Activated B cell treated with CpG ODN at 0.5 μM for 24 hours (primary cell): ENCODE measurements at regions not wholly inside any gene's neighbourhood (a gene's known extent, or its start where the extent isn't known, plus 50 kb on each side); places are given as distances from the start of the nearest gene placed in this dataset.

Experiments
- ATAC-seq: fragments of 200-7000 bp; cut with Tn5 transposase; one replicate; pipeline ENCODE4 v1.10.0; 2021; ENCODE audit warnings: low read depth, mild to moderate bottlenecking, moderate library complexity
- CTCF ChIA-PET: fragments of 350-600 bp; sonication (Branson Sonifier 250); formaldehyde crosslinking; loops from one replicate; lab custom pipeline; 2021; ENCODE audit warnings: antibody characterized with exemption; lab: Charles Lee
- POLR2A ChIA-PET: fragments of 350-600 bp; sonication (Branson Sonifier 250); formaldehyde crosslinking; loops from one replicate; lab custom pipeline; 2021; ENCODE audit warnings: antibody characterized with exemption; lab: Charles Lee
- DNase-seq: peaks from one replicate; pipeline ENCODE4 v3.0.0; 2022
- H3K27ac Mint-ChIP-seq: one replicate; pipeline ENCODE4 v1.8.0; 2020; ENCODE audit warnings: mixed read lengths
- H3K27me3 Mint-ChIP-seq: one replicate; pipeline ENCODE4 v1.8.0; 2021; ENCODE audit warnings: mixed read lengths
- H3K36me3 Mint-ChIP-seq: one replicate; pipeline ENCODE4 v1.8.0; 2021; ENCODE audit warnings: low read depth, mixed read lengths
- H3K4me1 Mint-ChIP-seq: one replicate; pipeline ENCODE4 v1.8.0; 2021; ENCODE audit warnings: mixed read lengths
- H3K4me3 Mint-ChIP-seq: one replicate; pipeline ENCODE4 v1.8.0; 2020; ENCODE audit warnings: mild to moderate bottlenecking, mixed read lengths
- H3K9me3 Mint-ChIP-seq: one replicate; pipeline ENCODE4 v1.8.0; 2020; ENCODE audit warnings: mixed read lengths
- intact Hi-C: fragments of 100-400 bp; cut with micrococcal nuclease; formaldehyde crosslinking; loops from one replicate; pipeline ENCODE4 v1.15.1; 2024
- TF ChIP-seq, protein P1 (sequence below): fragments of 200-600 bp; IDR thresholded peaks from one replicate; pipeline ENCODE4 v1.8.0; 2022; ENCODE audit warnings: antibody characterized with exemption, mild to moderate bottlenecking

DNA sequence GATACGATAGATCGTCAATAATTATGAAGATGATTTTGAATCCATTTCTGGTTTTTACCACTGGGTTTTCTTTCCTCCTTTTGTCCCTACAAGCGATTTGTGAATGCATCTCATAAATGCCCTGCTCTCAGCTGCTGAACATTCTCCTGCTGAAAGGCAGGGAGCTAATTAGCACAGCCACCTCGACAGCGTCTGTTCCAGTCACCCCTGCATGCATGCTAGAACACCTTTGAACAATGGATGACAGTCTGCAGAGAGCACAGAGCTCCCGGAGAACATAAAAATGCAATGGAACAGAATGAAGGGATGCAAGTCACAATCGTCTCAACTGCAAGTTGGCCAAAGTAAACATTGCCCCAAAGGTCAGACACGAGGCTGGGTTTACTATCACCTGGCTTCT is 105.8 kb downstream of the SLC35B3 start:
- DNase-seq = no peak
- H3K36me3 Mint-ChIP-seq = no peaks in the 10 kb centered on the region
- no peak for ATAC-seq
- no peaks in the 10 kb centered on the region for H3K9me3 Mint-ChIP-seq
- H3K4me3 Mint-ChIP-seq = no peak overlapping the region
- no peaks in the 10 kb centered on the region for H3K4me1 Mint-ChIP-seq
- POLR2A ChIA-PET = no interaction called here
- intact Hi-C loops = no loop called here
- no peaks in the 10 kb centered on the region for H3K27me3 Mint-ChIP-seq
- TF ChIP-seq, protein P1, sequence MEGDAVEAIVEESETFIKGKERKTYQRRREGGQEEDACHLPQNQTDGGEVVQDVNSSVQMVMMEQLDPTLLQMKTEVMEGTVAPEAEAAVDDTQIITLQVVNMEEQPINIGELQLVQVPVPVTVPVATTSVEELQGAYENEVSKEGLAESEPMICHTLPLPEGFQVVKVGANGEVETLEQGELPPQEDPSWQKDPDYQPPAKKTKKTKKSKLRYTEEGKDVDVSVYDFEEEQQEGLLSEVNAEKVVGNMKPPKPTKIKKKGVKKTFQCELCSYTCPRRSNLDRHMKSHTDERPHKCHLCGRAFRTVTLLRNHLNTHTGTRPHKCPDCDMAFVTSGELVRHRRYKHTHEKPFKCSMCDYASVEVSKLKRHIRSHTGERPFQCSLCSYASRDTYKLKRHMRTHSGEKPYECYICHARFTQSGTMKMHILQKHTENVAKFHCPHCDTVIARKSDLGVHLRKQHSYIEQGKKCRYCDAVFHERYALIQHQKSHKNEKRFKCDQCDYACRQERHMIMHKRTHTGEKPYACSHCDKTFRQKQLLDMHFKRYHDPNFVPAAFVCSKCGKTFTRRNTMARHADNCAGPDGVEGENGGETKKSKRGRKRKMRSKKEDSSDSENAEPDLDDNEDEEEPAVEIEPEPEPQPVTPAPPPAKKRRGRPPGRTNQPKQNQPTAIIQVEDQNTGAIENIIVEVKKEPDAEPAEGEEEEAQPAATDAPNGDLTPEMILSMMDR = no peak
- CTCF ChIA-PET = no interaction called here
- H3K27ac Mint-ChIP-seq = no peak overlapping the region

DNA sequence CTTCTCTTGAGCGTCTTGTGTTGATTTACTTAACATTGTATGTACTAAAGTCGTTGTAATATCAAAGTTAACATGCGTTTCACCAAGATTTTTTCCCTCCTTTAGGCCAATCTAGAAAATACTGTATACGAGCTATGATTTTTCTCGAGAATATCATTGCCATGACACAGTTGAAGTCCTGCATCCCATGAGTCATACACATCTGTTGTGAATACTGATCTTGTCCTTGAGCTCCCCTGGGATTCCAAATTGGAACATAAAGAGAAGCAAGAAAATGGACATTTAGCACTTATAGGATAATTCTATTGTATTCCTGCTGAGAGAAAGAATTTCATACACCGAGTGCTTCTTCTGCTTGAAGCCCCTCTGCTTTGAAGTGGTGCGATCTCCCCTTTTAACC is 109.6 kb downstream of the SLC35B3 start:
- CTCF ChIA-PET = no interaction called here
- no peaks in the 10 kb centered on the region for H3K27me3 Mint-ChIP-seq
- no peaks in the 10 kb centered on the region for H3K4me1 Mint-ChIP-seq
- no peak overlapping the region for H3K27ac Mint-ChIP-seq
- ATAC-seq (no peak), DNase-seq (no peak)
- no peak overlapping the region for H3K4me3 Mint-ChIP-seq
- POLR2A ChIA-PET = no interaction called here
- no peaks in the 10 kb centered on the region for H3K9me3 Mint-ChIP-seq
- H3K36me3 Mint-ChIP-seq = no peaks in the 10 kb centered on the region
- TF ChIP-seq, protein P1 = no peak
- intact Hi-C loops = no loop called here

DNA sequence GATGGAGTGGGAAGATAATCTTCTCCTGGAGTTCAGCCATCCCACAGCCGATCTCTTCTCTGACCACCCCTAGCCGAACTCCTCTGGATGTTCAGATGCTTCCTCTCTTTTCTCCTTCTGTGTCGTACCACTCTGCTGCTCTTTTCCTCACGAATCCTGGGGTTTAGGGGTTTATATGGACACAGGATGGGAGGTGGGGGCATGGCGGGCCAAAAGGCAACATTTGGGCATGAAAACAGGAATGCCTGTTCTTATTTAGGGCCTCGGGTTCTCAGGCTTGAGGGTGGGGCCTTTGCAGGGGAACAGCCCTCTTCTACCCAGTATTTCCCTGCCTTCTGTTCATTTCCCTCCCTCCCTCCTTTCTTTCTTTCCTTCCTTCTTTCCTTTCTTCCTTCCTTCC is 112.7 kb downstream of the SLC35B3 start:
- Mint-ChIP-seq H3K36me3 (no peaks in the 10 kb centered on the region), H3K27ac (no peak overlapping the region), H3K4me1 (no peaks in the 10 kb centered on the region), H3K9me3 (no peaks in the 10 kb centered on the region), H3K4me3 (no peak overlapping the region), H3K27me3 (no peaks in the 10 kb centered on the region)
- TF ChIP-seq, protein P1 = no peak
- POLR2A ChIA-PET = no interaction called here
- CTCF ChIA-PET = no interaction called here
- DNase-seq (no peak), ATAC-seq (no peak)
- intact Hi-C loops = no loop called here

DNA sequence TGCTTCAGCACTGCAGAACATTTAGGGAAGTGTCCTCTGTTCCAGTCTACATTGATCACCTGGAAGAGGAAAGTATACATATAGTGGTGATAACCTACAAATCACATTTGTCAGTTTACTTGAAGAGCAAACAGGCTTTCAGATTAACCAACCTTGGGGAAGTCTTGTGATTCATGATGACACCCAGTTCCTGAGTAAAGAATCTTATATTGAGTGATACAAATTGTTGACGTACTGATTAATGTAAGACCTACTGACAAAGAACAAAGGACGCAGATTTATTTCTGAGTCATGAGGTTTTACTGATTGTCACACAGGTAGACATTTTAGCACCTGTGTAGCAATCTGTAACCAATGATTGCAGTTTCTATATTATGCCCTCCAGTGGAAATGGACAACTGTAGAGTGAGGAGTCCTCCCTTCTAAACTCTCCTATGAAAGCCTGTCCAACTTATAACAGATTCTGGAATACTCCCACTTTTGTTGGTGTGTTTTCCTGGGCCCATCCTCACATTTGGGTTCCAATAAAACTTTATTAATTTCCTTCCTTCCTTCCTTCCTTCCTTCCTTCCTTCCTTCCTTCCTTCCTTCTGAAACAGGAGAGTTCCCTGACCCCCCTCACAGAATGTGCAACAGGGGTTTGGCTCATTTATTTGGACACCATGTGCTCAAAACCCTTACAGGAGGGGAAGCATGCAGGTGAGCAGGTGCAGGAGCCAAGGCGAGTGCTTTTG is 113.5 kb downstream of the SLC35B3 start:
- H3K36me3 Mint-ChIP-seq = no peaks in the 10 kb centered on the region
- H3K4me3 Mint-ChIP-seq = no peak overlapping the region
- POLR2A ChIA-PET = no interaction called here
- H3K9me3 Mint-ChIP-seq = no peaks in the 10 kb centered on the region
- intact Hi-C loops = no loop called here
- TF ChIP-seq, protein P1 = no peak
- no peaks in the 10 kb centered on the region for H3K4me1 Mint-ChIP-seq
- no peak for DNase-seq
- no peak overlapping the region for H3K27ac Mint-ChIP-seq
- CTCF ChIA-PET = no interaction called here
- peaks cover 2% of the 10 kb centered on the region for H3K27me3 Mint-ChIP-seq
- no peak for ATAC-seq

DNA sequence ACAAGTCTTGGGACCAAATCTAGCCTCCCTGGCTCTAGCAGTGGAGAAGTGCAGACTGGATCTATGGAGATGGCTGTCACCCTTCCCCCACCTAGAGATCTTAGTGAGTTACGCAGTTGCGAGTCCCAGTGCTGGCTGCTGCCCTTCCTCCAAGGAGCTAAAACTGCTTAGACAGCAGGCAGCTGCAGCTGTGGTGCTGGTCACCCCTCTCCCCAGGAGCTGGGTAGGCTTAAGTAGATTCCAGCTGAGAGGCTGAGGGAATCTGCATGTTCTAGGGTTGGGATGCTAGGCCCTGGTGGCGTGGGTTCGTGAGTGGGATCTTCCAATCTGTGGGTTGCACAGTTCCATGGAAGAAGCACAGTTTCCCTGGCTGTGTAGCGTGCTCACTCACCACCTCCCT is 120.2 kb downstream of the SLC35B3 start:
- H3K36me3 Mint-ChIP-seq = no peaks in the 10 kb centered on the region
- intact Hi-C loops = no loop called here
- DNase-seq = no peak
- TF ChIP-seq, protein P1 = no peak
- ATAC-seq = no peak
- H3K4me3 Mint-ChIP-seq = no peak overlapping the region
- ChIA-PET POLR2A (no interaction called here), CTCF (no interaction called here)
- H3K9me3 Mint-ChIP-seq = peaks cover 8% of the 10 kb centered on the region
- H3K4me1 Mint-ChIP-seq = no peaks in the 10 kb centered on the region
- peaks cover 13% of the 10 kb centered on the region for H3K27me3 Mint-ChIP-seq
- no peak overlapping the region for H3K27ac Mint-ChIP-seq
